NCI-H2227 (cell line): ENCODE measurements at regions not wholly inside any gene's neighbourhood (a gene's known extent, or its start where the extent isn't known, plus 50 kb on each side); places are given as distances from the start of the nearest gene placed in this dataset.

Experiments
- DNase-seq: peaks from one replicate; lab custom pipeline; 2025; ENCODE audit not compliant: unreplicated experiment; lab: John Stamatoyannopoulos, UW

GRCh38 chr6:141026504-141026903 is 1106.2 kb upstream of the GJE1 start:
- DNase-seq: no peak

GRCh38 chr6:141024526-141024925 is 1108.2 kb upstream of the GJE1 start:
- DNase-seq: no peak

- DNase-seq: no peak
Observed at GRCh38 chr6:141017941-141018340, 1114.8 kb upstream of the GJE1 start.

GRCh38 chr6:141000917-141001316 is 1131.8 kb upstream of the GJE1 start:
- no peak for DNase-seq

- no peak for DNase-seq
Observed at GRCh38 chr6:140993515-140993914, 1139.2 kb upstream of the GJE1 start.

GRCh38 chr6:140992678-140993077 is 1140.0 kb upstream of the GJE1 start:
- DNase-seq: no peak

- DNase-seq: no peak
Observed at GRCh38 chr6:140988780-140989179, 1143.9 kb upstream of the GJE1 start.

- no peak for DNase-seq
Observed at GRCh38 chr6:140987364-140988155, 1145.2 kb upstream of the GJE1 start.

- DNase-seq: no peak
Observed at GRCh38 chr6:140985679-140986275, 1146.9 kb upstream of the GJE1 start.

- DNase-seq: no peak
Observed at GRCh38 chr6:140980265-140980887, 1152.3 kb upstream of the GJE1 start.

GRCh38 chr6:140979642-140980091 is 1153.1 kb upstream of the GJE1 start:
- no peak for DNase-seq

- no peak for DNase-seq
Observed at GRCh38 chr6:140977403-140977802, 1155.3 kb upstream of the GJE1 start.

GRCh38 chr6:140976806-140977205 is 1155.9 kb upstream of the GJE1 start:
- no peak for DNase-seq

GRCh38 chr6:140970485-140970884 is 1162.2 kb upstream of the GJE1 start:
- no peak for DNase-seq

GRCh38 chr6:140968062-140968461 is 1164.7 kb upstream of the GJE1 start:
- no peak for DNase-seq

- no peak for DNase-seq
Observed at GRCh38 chr6:140966676-140967075, 1166.0 kb upstream of the GJE1 start.

- DNase-seq: no peak
Observed at GRCh38 chr6:140960566-140960965, 1172.2 kb upstream of the GJE1 start.

GRCh38 chr6:140957386-140957785 is 1175.3 kb upstream of the GJE1 start:
- no peak for DNase-seq

GRCh38 chr6:140956571-140957369 is 1176.0 kb upstream of the GJE1 start:
- DNase-seq: no peak

GRCh38 chr6:140940251-140940925 is 1192.3 kb upstream of the GJE1 start:
- no peak for DNase-seq

GRCh38 chr6:140932909-140933308 is 1199.8 kb upstream of the GJE1 start:
- no peak for DNase-seq
